H1 (cell line): ENCODE measurements at regions not wholly inside any gene's neighbourhood (a gene's known extent, or its start where the extent isn't known, plus 50 kb on each side); places are given as distances from the start of the nearest gene placed in this dataset.

Experiments used
- BRCA1 ChIP-seq: IDR thresholded peaks from 2 replicates; pipeline ENCODE4 v1.6.1; 2012; ENCODE audit warnings: low read depth, low read length, improper control_type of control experiment
- CHD2 ChIP-seq: IDR thresholded peaks from 2 replicates; pipeline ENCODE4 v1.6.1; 2012; ENCODE audit warnings: low read length, improper control_type of control experiment
- NANOG ChIP-seq: IDR thresholded peaks from 2 replicates; pipeline ENCODE4 v1.6.1; 2011; ENCODE audit warnings: low read length, low read depth, mild to moderate bottlenecking, inconsistent platforms; ENCODE audit not compliant: insufficient read depth, poor library complexity, severe bottlenecking
- NRF1 ChIP-seq: IDR thresholded peaks from 2 replicates; pipeline ENCODE4 v1.6.1; 2011; ENCODE audit warnings: mild to moderate bottlenecking, low read depth, low read length, improper control_type of control experiment
- RBBP5 ChIP-seq: IDR thresholded peaks from 2 replicates; pipeline ENCODE4 v1.7.1; 2012; ENCODE audit warnings: low read depth, mild to moderate bottlenecking, inconsistent platforms, low read length, moderate library complexity, borderline replicate concordance
- SIRT6 ChIP-seq: IDR thresholded peaks from one replicate; pipeline ENCODE4 v1.7.1; 2012; ENCODE audit warnings: low read length, inconsistent platforms
- SP2 ChIP-seq: IDR thresholded peaks from 2 replicates; pipeline ENCODE4 v1.6.1; 2012; ENCODE audit warnings: mild to moderate bottlenecking, low read length, inconsistent platforms
- TBP ChIP-seq: IDR thresholded peaks from 2 replicates; pipeline ENCODE4 v1.6.1; 2011; ENCODE audit warnings: low read depth, low read length, improper control_type of control experiment

DNA sequence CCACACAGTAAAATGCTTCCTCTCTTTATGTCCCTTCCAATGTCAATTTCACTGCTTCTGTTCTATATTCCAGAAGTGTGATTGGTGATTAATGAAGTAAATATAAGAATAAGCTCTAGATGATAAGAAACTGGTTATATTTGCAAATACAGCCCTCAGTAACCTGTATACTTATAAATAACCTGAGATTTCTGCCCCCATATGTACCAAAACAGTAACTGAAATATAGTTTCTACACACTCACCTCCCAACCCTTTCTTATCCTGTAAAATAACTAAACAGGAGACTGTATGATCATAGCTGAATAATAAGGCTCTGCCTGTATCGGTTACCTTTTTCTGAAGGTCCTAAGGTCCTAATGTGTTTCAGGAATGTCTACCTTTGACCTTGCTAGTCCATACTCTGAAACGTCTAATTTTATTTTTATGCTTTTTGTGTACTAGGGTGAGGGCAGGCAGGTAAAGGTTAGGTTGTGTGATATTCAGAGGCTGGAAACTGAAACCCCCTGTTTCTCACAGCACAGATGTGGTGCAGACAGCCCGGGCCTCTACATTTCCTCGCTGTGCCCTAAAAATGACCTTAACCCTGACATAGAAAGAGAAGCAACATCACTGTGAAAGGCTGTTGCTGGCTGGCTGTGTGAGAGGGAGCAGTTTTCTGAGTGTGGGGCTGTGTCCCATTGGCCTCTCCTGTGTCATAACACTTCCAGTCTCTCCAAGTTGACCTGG is 378.8 kb downstream of the CENPW start (continued):
- TF ChIP-seq NRF1: no peak
- no peak for TF ChIP-seq TBP
- no peak for TF ChIP-seq SIRT6
- TF ChIP-seq BRCA1: no peak
- no peak for TF ChIP-seq CHD2
- no peak for TF ChIP-seq NANOG
- no peak for TF ChIP-seq RBBP5
- no peak for TF ChIP-seq SP2
